Germinal center (tissue), 1 donor: ENCODE measurements at regions not wholly inside any gene's neighbourhood (a gene's known extent, or its start where the extent isn't known, plus 50 kb on each side); places are given as distances from the start of the nearest gene placed in this dataset.

Experiments
- DNase-seq: peaks from one replicate; pipeline ENCODE4 v3.0.0; 2012; ENCODE audit warnings: mixed read lengths, low spot score

GRCh38 chr3:159127021-159127392, 325.2 kb downstream of the MFSD1 start:
- no peak for DNase-seq

GRCh38 chr3:159128628-159129027, 326.8 kb downstream of the MFSD1 start:
- no peak for DNase-seq

GRCh38 chr3:159130108-159130507, 328.3 kb downstream of the MFSD1 start:
- DNase-seq, result no peak

GRCh38 chr3:159131376-159131775, 329.5 kb downstream of the MFSD1 start:
- no peak for DNase-seq

GRCh38 chr3:159137949-159138348, 336.1 kb downstream of the MFSD1 start:
- DNase-seq, result no peak

- DNase-seq, result no peak
Measured at GRCh38 chr3:159139326-159139725, 337.5 kb downstream of the MFSD1 start.

- DNase-seq, result no peak
Measured at GRCh38 chr3:159144472-159144871, 342.6 kb downstream of the MFSD1 start.

GRCh38 chr3:159144891-159145290, 343.0 kb downstream of the MFSD1 start:
- no peak for DNase-seq

- DNase-seq, result no peak
Measured at GRCh38 chr3:159146392-159146791, 344.5 kb downstream of the MFSD1 start.

GRCh38 chr3:159146856-159147435, 345.1 kb downstream of the MFSD1 start:
- DNase-seq, result no peak

- no peak for DNase-seq
Measured at GRCh38 chr3:159147813-159148212, 346.0 kb downstream of the MFSD1 start.

GRCh38 chr3:159148466-159148865, 346.6 kb downstream of the MFSD1 start:
- DNase-seq, result no peak

- no peak for DNase-seq
Measured at GRCh38 chr3:159149131-159149530, 347.3 kb downstream of the MFSD1 start.

GRCh38 chr3:159149633-159150032, 347.8 kb downstream of the MFSD1 start:
- no peak for DNase-seq

- DNase-seq, result no peak
Measured at GRCh38 chr3:159150180-159150579, 348.3 kb downstream of the MFSD1 start.

- DNase-seq, result no peak
Measured at GRCh38 chr3:159151130-159151529, 349.3 kb downstream of the MFSD1 start.

GRCh38 chr3:159157275-159157674, 355.4 kb downstream of the MFSD1 start:
- DNase-seq, result no peak

GRCh38 chr3:159158213-159158612, 356.4 kb downstream of the MFSD1 start:
- DNase-seq, result no peak

GRCh38 chr3:159158801-159159200, 356.9 kb downstream of the MFSD1 start:
- no peak for DNase-seq

GRCh38 chr3:159159546-159159945, 357.7 kb downstream of the MFSD1 start:
- DNase-seq, result no peak

- DNase-seq, result no peak
Measured at GRCh38 chr3:159163656-159164055, 361.8 kb downstream of the MFSD1 start.

- no peak for DNase-seq
Measured at GRCh38 chr3:159165961-159166360, 364.1 kb downstream of the MFSD1 start.

- DNase-seq, result no peak
Measured at GRCh38 chr3:159166899-159167586, 365.2 kb downstream of the MFSD1 start.

- DNase-seq, result no peak
Measured at GRCh38 chr3:159168788-159169187, 366.9 kb downstream of the MFSD1 start.
